Activated CD8-positive, alpha-beta memory T cell treated with anti-CD3 and anti-CD28 coated beads, Interleukin-2, amount 50 U/mL, for 48 hours (primary cell): ENCODE measurements at regions not wholly inside any gene's neighbourhood (a gene's known extent, or its start where the extent isn't known, plus 50 kb on each side); places are given as distances from the start of the nearest gene placed in this dataset.
"Not testable (repeated sequence)": the region's sequence is repeated elsewhere in the genome, so short reads cannot be mapped to it uniquely, and the experiment has no call there.

Experiments
- DNase-seq: peaks from one replicate; pipeline ENCODE4 v3.0.0-alpha.2; 2020

DNA sequence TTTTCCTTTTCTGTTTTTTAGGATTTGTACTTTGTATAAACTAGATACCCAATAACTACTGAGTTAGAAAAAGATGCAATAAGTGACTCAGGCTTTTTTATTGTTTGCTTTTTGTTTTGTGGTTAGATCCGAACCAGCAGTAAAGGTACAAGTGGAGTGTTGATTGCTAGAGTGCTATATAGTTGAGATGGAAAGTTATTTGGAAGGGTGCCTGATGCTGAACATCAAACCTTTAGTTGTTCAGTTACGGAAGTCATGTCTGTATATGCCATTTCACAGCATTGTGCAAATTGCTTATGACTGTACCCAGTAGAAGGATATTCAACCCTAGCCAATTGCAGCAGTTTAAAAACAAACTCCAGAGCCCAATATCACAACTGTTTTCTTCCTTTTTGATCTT, 285.1 kb downstream of the MAT2B start:
- no peak for DNase-seq

DNA sequence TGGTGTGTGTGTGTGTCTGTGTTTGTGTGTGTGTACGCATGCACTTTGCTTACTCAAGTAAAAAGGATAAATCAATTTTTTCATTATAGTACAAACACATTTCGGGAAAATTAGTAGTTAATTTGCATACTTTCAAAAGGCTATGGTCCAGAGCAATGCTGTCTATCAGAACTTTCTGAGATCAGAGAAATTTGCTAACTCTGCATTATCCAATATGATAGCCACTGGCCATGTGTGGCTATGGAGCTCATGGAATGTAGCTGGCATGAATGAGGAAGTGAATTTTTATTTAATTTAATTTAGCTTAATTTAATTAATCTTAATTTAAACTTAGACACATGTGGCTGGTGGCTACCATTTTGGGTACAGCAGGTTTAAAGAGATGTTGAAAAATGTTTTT, 289.6 kb downstream of the MAT2B start:
- DNase-seq, result no peak

DNA sequence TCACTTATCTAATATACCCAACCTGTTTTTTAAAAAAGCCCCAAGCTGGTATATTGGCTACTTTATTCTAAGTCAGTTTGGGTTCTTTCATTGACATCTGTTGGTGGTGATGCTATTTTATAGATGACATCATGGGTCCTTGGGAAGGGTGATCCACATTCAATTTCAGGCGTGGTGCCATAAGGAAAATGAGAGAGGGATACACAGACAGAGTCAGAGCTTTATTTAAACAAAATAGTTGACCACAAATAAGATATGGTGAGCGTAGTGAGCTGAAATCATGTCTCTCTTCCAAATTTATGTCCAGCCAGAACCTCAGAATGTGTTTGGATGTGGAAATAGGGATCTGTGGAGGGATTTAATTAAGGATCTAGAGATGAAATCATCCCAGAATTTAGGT, 302.4 kb downstream of the MAT2B start:
- no peak for DNase-seq

DNA sequence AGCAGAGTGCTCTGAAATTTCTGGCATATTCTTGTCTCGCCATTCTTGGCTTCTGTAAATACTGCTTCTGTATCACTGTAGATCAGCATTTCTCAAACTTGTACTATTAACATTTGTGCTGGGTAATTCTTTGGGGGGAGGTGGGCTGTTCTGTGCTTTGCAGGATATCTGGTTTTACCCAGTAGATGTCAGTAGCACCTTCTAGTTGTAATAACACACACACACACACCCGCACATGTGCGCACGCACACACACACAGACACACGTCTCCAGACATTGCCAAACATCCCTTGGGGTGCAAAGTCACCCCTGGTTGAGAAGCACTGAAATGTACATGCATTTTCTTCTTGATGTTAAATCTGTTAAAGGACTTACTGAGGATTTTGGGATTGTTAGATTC, 304.1 kb downstream of the MAT2B start:
- DNase-seq, result no peak

DNA sequence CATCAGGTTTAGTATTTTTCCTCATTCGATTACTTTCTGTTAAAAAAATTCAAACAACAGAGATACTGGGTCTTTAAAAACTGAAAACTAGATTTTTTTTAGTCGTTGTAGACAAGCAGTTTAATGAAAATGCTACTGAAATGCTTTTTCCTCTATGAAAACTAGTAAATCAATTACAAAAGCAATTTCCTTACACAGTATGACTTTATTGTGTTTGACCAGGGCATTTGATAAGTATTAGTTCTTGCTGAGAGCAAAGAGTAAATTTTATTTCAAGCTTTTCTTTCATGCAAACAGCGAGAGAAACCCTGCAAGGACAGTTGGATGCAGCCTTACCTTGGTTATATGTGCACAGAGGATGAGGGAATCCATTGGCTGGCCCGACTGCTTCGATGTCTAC, 308.5 kb downstream of the MAT2B start:
- no peak for DNase-seq

DNA sequence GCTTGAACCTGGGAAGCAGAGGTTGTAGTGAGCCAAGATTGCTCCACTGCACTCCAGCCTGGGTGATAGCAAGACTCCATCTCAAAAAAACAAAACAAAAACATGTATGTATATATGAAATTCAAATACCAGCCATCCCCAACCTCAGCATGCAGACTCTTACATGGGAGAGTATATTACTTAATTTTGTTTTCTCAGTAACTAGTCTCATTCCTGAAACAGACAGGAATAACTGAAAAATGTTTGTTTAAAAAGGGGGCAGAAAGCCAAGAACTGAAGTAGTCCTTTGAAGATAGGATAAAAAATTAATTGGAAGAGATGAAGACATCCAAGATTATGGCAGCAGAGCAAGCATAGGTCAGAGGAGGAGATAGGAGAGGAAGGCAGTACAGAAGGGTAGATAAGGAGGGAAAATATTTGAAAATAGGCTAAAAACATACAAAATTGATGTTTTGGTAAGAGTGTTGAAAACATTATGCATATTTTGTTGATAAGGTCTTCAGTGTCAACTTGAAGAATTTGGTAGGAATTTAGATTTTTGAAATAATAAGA, 309.9 kb downstream of the MAT2B start:
- DNase-seq, result no peak

DNA sequence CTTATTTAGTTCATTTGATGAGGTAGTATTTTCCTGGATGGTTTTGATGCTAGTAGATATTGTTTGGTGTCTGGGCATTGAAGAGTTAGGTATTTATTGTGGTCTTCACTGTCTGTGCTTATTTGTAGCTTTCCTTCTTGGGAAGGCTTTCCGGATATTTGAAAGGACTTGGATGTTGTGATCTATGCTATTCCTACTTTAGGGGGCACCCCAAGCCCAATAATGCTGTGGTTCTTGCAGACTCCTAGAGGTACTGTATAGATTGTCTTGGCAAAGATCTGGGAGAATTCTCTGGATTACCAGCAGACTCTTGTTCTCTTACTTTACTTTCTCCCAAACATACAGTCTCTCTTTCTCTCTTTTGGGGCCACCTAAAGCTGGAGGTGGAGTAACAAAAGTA, 315.7 kb downstream of the MAT2B start:
- no peak for DNase-seq

DNA sequence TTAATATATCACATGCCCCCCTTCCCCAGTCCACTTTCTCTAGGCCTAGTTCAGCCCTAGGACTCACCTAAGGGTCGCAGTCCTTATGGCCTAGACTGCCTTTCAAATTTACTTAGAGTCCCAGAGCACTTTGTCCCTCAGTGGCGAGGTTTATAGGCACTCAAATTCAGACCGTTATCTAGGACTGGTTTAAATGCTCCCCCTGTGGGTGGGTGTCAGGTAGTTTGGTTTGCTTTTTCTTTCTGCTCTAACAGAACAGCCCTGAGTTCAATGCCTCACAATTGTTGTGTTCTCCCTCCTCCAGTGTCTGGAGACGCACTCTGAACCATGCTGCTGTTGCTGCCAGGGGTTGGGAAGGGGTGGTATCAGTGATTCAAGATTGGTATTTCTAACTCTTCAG, 317.1 kb downstream of the MAT2B start:
- no peak for DNase-seq

DNA sequence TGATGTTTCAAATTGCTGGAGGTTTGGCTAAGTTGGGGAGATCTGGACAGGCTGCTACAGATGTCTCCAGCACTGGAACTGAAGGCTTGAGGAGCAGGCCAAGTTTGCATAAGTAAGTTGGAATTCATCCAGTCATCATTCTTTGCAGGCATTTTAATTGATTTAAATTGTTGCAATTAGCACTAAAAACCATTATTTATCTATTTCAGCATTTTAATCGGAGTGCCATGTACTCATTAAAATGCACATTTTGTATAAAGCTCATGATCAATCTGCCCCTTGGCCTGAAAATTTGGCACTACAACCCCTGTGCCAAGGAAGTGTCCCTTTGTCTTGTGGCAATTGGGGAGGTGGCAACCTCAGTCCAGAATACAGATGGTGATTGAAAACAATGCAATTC, 320.2 kb downstream of the MAT2B start:
- no peak for DNase-seq

DNA sequence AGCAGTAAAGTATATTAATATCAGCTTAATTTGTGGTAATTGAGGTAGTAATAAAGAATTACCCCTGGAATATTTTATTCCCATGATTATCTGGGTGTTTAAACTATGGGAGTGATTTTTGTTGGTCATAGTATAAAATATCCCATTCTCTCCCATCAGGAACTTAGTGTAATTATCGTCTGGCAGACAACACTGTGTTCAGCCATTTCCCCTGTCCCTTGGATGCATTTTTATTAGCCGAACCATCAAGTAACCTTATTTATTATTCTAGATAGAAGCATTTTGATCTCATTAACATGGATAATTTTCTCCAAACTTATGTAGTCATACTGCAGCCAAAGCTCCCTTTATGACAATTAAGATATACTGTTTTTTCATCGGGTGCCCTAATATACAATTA, 320.8 kb downstream of the MAT2B start:
- no peak for DNase-seq

DNA sequence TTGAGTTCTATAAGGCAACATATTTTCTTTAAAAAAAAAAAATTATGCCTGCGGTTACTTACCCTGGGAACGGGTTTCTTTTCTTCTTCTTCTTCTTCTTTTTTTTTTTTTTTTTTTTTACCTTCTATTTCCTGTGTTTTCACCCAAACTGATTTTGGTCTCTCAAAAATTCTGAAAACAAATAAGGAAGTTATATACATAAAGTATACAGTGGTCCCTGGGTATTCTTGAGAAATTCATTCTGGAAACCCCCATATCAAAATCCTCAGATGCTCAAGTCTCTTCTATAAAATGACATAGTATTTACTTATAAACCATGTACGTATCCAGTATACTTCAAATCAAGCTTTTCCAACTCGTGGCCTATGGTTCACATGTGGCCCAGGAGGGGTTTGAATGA, 326.7 kb downstream of the MAT2B start:
- no peak for DNase-seq

DNA sequence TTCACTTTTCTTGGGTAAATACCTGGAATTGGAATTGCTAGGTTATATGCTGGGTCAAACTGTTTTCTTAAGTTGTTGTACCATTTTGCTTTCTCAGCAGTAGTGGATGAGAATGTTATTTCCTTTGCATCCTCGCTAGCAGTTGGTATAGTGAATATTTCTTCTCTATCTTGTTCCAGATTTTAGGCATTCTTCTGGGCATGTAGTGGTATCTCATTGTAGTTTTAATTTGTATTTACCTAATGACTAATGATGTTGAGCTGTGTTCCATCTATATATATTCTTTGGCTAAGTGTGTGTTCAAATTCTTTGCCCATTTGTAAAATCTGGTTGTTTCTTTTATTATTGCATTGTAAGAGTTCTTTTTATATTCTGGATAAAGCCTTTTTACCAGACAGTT, 333.3 kb downstream of the MAT2B start:
- DNase-seq, result no peak

DNA sequence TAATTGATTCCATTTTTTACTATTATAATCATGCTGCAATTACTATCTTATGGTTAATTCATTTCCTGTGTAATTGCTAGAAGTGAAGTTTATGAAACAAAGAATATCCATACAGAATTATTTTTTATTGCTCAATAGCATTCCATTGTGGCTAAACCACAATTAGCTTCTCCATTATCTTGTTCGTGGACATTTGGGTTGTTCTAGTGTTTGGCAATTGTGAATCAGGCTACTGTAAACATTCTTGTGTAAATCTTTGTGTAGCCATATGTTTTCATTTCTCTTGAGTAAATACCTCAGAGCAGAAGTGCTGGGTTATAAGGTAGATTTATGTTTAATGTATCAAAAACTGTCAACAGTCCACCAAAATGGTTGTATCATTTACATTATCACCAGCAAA, 341.1 kb downstream of the MAT2B start:
- no peak for DNase-seq

DNA sequence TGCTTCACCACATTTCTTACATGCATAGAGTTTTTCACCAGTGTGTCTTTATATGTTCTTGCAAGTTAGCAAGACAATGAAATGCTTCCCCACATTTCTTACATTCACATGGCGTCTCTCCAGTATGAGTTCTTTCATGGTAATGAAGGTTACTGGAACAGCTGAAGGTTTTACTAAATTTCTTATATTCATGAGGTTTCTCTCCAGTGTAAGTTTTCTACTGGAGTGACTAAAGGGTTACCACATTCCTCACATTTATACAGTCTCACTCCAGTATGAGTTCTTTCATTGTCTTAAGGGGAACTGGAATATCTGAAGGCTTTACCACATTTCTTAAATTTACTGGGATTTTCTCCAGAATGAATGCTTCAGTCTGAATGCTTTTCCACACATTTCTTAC, 350.3 kb downstream of the MAT2B start:
- no peak for DNase-seq

DNA sequence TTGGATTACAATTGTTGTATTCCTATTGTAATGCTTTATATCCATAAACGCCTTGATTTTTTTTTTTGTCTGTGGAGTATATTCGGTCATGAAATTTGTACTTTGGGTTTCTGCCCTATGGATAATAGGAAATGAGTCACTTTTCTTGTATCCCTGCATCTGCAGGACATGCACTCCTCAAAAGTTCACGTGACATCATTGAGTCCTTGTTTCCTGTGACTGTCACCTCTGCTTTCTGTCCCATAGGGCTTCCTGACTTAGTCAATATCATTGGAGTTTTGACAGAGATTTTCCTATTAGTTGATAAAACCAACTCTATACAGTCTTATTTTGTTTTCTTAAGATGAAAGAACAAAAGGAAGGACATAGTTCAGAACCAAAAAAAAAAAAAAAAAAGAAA, 356.3 kb downstream of the MAT2B start:
- no peak for DNase-seq

DNA sequence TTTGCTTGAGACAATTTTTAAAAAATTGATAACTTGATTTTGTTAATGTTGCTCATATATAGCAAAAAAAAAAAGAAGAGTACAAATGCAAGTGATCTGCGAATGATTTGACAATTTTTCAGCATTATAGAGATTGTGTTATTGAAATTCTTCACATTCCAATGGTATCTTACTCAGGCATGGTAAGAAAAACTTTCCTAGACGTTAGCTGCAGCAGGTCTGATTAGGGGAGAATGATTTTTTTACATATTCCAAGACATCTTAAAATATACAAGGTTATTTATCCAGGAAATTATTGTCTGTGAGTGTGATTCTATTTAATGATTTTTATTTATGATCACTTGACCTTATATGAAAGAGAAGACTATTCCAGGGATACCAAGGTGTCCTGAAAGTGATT, 361.9 kb downstream of the MAT2B start:
- no peak for DNase-seq

DNA sequence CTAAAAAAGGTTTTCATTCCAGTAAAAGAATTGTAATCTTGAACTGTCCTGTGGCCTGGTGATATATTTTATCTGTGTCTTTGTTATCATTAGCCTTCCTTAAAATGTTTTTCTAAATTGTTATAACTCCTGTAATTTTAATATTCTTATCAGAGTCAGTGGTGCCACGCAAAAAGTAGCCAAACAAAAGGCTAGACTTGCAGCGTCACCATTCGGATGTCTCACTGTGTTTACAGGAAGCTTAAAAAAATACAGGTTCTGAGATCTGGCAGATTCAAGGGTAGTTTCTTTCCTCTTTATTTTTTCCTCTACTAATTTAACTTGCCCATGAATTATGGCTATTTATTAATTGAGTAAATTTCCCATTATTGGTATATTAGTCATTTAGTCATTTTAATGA, 362.3 kb downstream of the MAT2B start:
- no peak for DNase-seq

DNA sequence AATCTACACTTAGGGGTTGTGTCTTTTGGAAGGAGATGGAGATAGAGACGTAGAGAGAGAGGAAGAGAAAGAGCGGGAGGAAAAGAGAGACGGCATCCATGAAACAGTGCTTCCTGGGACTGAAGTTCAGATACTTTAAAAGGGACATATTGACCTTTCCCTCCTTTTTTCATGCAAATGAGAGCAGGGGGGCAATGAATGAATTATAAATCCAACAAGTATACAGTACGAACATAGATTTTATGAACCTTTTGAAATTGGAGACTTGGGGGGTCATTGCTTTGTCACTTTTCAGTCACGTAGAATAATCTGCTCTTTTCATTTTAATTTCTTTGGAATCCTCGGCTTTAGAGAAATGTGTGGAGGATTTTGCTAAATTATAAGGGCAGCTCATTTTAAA, 364.2 kb downstream of the MAT2B start:
- DNase-seq, result no peak

DNA sequence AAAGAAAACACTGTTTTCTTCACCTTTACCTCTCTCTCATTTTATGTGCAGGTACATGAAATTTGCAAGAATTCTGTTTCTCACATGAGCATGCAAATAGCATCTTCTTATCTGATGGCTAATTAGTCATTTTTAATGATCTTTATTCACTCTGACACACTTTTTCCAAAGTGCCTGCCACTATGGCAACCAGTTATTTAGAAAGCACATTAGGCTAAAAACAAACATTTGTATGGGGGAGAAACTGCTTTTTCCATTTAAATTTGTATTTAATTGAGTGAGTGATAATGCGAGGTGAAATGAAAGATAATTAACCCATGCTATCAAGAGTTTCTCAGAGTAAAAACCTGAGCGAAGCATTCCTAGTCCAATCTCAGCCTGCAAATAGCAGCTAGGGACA, 365.0 kb downstream of the MAT2B start:
- DNase-seq, result no peak

DNA sequence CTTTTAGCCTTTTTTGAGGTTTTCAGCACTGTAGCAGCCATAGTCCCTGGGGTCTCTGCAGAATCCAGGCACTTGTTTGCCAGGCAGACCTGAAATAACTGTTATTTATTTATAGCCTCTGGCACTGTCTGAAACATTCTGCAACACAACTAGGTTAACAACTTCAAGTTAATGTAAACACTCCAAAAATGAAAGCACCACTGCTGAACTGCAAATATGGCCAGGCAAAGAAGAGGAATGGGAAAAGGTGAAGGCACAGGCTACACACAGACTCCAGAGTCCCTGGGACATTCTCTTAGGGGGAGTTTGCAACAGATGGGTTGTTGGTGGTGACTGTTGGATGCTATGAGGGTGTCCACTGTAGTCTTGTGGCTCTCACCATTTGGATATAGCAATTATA, 369.0 kb downstream of the MAT2B start:
- no peak for DNase-seq

DNA sequence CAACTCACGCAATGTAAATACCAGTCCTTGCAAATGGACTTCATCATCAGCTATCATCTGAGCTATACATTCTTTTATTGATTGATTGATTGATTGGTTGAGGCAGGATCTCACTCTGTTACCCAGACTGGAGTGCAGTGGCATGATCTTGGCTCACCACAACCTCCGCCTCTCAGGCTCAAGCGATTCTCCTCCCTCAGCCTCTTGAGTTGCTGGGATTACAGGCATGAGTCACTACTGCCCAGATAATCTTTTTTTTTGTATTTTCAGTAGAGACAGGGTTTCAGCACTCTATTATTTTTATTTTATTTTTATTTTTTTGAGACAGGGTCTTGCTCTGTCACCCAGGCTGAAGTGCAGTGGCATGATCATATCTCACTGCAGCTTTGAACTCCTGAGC, 369.5 kb downstream of the MAT2B start:
- DNase-seq, result not testable (repeated sequence)

DNA sequence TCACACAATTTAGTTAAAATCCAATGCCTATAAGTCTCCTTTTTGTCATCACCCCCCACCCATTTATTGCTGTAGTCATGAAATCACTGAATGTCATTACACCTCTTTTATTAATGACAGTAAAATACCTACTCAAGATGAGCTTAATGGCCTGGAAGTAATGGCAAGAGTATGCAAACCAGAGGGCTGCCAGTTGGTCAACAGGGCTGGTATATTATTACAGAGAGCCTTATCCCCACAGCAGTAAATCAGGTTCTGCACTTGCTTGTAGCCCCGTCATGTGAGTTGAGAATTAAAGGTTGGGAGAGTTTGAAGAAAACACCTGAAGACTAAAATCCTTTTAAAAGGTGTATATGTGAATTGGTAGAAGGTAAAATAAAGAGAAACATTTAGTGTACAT, 372.4 kb downstream of the MAT2B start:
- DNase-seq, result no peak

DNA sequence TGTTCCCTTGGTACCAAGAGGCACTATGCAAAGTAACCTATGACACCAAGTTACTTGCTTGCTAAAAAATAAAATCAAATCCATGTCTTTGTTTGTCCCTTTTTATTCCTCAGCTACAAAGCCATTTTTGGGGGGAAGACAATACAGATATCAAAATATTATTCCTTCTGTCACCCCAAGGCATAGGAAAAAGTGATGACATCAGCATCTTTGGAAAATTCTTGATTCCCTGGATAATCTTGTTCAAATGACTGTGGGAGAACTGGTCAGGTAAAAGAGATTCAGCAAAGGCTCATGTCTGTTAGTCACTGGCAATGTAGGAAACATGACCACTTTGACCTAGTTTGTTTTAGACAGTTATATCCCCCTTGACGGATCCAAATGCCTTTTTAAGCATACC, 373.1 kb downstream of the MAT2B start:
- no peak for DNase-seq

DNA sequence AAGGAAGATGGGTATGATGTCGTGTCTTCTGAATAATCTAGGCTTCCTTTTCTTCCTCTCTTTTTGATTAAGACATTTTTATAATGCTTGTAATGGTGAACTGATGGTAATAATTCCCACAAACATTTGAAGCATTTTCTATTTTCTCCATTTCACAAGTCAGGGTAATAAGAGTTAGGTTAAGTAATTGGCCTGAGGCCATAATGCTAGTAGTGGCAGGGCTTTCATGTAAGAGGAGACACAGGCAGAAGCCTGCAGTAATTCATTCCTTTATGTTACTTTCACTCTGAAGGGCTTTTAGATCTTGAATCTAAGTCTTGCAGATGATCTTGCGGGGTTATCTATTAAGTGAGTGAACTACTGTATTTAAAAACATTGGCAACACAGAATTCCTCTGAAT, 374.9 kb downstream of the MAT2B start:
- no peak for DNase-seq

DNA sequence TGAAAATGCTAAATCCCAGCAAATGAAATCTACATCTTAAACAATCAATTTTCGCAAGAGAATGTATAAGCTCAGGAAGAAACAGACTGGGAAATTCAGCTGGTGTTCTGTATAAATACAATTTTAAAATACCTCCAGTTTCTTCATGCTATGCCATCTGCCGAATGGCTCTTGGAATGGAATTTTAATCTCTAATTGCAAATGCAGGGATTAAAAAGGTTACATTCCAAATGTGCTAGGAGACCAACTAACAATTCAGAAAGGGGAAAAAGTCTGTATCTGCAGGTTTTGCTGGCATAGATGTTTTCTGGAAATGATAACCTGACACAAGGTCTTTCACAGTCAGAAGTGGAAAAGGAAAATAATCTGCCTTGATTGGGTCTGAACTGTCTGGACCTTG, 379.7 kb downstream of the MAT2B start:
- no peak for DNase-seq

DNA sequence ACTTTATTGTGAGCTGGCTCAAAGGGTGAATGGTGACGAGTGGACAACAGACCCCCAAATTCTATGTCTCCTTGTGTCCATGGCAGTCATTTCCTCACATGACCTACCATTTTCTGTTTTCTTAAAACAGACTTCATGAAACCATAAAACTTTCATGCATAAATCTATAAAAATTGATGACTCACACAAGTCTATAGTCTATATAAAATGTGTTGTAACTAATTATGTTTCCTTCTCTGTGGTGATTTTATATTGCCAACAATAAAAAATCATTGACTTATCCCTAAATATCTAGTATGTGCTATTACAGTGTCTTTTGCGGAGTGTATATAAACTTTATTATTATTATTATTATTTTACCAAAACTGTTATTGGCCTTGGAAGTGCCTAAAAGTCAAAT, 382.4 kb downstream of the MAT2B start:
- DNase-seq, result no peak
